Bronchial epithelial cell (primary cell): ENCODE measurements at regions not wholly inside any gene's neighbourhood (a gene's known extent, or its start where the extent isn't known, plus 50 kb on each side); places are given as distances from the start of the nearest gene placed in this dataset.

Source experiments
- DNase-seq: peaks from one replicate; pipeline ENCODE4 v3.0.0-alpha.2; 2010; ENCODE audit warnings: low read depth
- FAIRE-seq: peaks from 2 replicates; lab custom pipeline; 2011; peaks lifted over from hg19 to GRCh38; lab: Jason Lieb, UNC
- H3K27me3 ChIP-seq: 2 replicates; pipeline ENCODE4 v1.5.1; 2011; ENCODE audit warnings: low read length; ENCODE audit not compliant: control insufficient read depth, insufficient read depth
- H3K36me3 ChIP-seq: 2 replicates; pipeline ENCODE4 v1.5.1; 2011; ENCODE audit warnings: low read length; ENCODE audit not compliant: control insufficient read depth, insufficient read depth
- H3K4me3 ChIP-seq: 2 replicates; pipeline ENCODE4 v1.5.1; 2011; ENCODE audit warnings: mild to moderate bottlenecking, low read depth, low read length, control low read depth
- CTCF ChIP-seq: IDR thresholded peaks from 2 replicates; pipeline ENCODE4 v1.5.1; 2011; ENCODE audit warnings: mild to moderate bottlenecking, moderate library complexity, low read length, control low read depth, inconsistent platforms; ENCODE audit not compliant: insufficient read depth, severe bottlenecking

GRCh38 chr11:27193434-27194225 is 153.0 kb downstream of the BBOX1 start:
- Histone ChIP-seq H3K4me3 (no peak overlapping the region), H3K36me3 (no peaks in the 10 kb centered on the region), H3K27me3 (no peaks in the 10 kb centered on the region)
- FAIRE-seq: no peak
- no peak for DNase-seq
- TF ChIP-seq CTCF: no peak

DNA sequence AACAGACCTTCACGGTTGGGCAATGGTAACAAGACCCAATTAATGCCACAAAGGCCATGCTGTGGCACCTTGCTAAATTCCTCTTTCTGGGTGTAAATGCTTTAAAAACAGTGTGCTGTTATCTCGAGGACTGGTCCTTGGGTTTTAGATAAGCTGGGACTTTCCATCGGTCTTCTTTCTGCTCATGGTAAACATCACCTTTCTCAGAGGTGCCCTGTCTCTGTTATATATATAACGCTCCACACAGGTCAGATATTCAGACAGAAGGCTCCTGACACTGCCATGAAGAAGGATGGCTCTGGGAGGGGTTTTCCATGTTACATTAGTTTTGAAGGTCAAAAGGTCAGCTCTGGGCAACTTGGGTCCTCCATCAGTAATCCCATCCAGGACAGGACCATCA is 151.6 kb downstream of the BBOX1 start:
- no peak for TF ChIP-seq CTCF
- no peak overlapping the region for H3K4me3 ChIP-seq
- no peaks in the 10 kb centered on the region for H3K36me3 ChIP-seq
- no peaks in the 10 kb centered on the region for H3K27me3 ChIP-seq
- DNase-seq (no peak), FAIRE-seq (no peak)

DNA sequence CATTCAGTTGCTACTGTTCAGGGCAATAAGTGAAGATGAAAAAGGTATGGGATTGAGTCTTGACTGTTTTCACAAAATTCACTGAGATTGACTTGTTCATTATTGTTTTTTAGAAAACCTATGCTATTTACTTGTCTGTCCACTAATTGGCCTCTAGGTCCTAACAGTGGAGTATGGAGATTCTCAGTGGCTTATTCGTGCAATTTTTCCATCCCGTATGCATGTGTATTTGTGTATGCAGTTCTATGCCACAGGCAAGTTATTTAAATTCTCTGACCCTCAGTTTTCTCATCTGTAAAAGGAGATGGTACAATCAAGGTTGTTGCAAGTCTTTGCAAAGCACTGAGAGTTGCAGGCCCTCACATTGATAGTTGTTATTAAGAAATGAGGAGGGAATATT is 151.0 kb downstream of the BBOX1 start:
- DNase-seq (no peak), FAIRE-seq (no peak)
- no peaks in the 10 kb centered on the region for H3K36me3 ChIP-seq
- H3K27me3 ChIP-seq: no peaks in the 10 kb centered on the region
- no peak overlapping the region for H3K4me3 ChIP-seq
- no peak for TF ChIP-seq CTCF

GRCh38 chr11:27188696-27189095 is 148.1 kb downstream of the BBOX1 start:
- no peak for FAIRE-seq
- no peaks in the 10 kb centered on the region for H3K27me3 ChIP-seq
- H3K4me3 ChIP-seq: no peak overlapping the region
- no peak for TF ChIP-seq CTCF
- H3K36me3 ChIP-seq: no peaks in the 10 kb centered on the region
- DNase-seq: no peak

DNA sequence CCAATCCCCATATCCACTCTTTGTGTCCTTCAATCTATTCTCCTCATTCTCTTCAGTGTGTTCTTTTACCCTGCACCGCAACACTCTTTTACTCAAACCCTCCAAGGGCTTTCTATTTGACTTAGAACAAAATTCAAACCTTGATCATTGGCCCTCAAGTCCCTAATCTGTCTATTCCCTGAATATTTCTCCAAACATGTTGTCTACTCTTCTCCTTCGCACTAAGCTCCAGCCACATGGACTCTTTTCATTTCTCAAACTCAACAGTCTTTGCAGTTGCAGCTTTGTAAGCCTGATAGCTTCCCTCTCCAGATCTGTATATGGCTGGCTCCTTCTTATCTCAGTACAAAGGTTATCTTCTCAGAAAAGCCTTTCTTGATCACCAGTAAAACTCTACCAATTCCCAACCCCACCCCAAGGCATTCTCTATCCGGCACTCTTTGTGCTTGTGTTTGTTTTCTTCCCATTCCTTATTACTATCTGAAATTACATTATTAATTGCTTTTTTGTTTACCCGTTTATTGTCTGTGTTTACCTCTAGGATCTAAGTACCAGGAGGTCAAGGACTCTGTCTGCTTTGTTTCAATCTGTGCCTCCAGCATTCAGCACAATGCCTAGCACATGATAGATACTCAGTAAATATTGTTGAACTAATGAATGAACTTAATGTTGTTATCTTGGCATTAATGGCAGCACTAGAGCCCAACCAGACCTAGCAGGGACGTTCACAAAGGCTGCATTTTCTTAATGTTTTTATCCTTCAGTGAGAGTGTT is 147.4 kb downstream of the BBOX1 start:
- no peak for TF ChIP-seq CTCF
- Histone ChIP-seq H3K27me3 (no peaks in the 10 kb centered on the region), H3K4me3 (no peak overlapping the region), H3K36me3 (no peaks in the 10 kb centered on the region)
- DNase-seq: no peak
- no peak for FAIRE-seq
